Activated CD4-positive, alpha-beta T cell treated with anti-CD3 and anti-CD28 coated beads, Interleukin-2, amount 50 U/mL, for 16 hours (primary cell): ENCODE measurements at regions not wholly inside any gene's neighbourhood (a gene's known extent, or its start where the extent isn't known, plus 50 kb on each side); places are given as distances from the start of the nearest gene placed in this dataset.
"Not testable (repeated sequence)": the region's sequence is repeated elsewhere in the genome, so short reads cannot be mapped to it uniquely, and the experiment has no call there.

Experiments used
- DNase-seq: peaks from one replicate; pipeline ENCODE4 v3.0.0-alpha.2; 2020

- DNase-seq, result no peak
These were observed 64.6 kb upstream of the SERPINE2 start for GRCh38 chr2:224103651-224104050.

- DNase-seq, result no peak
These were observed 63.9 kb upstream of the SERPINE2 start for GRCh38 chr2:224102991-224103390.

GRCh38 chr2:224101820-224102630 is 62.9 kb upstream of the SERPINE2 start:
- DNase-seq, result no peak

- no peak for DNase-seq
These were observed 61.0 kb upstream of the SERPINE2 start for GRCh38 chr2:224099861-224100643.

GRCh38 chr2:224098481-224099230 is 59.6 kb upstream of the SERPINE2 start:
- DNase-seq, result no peak

- DNase-seq, result no peak
These were observed 55.3 kb upstream of the SERPINE2 start for GRCh38 chr2:224094413-224094812.

- not testable (repeated sequence) for DNase-seq
These were observed 52.6 kb upstream of the SERPINE2 start for GRCh38 chr2:224091671-224092070.

GRCh38 chr2:224089606-224090005 is 50.5 kb upstream of the SERPINE2 start:
- not testable (repeated sequence) for DNase-seq
